Colonic mucosa (tissue), 4 donors: ENCODE measurements at regions not wholly inside any gene's neighbourhood (a gene's known extent, or its start where the extent isn't known, plus 50 kb on each side); places are given as distances from the start of the nearest gene placed in this dataset.

Source experiments
- DNase-seq: peaks from one replicate; pipeline ENCODE4 v3.0.0-alpha.2; 2020
- H3K27ac ChIP-seq: fragments of 200-600 bp; one replicate; pipeline ENCODE4 v1.8.0; 2021
- H3K27me3 ChIP-seq: fragments of 200-600 bp; one replicate; pipeline ENCODE4 v1.8.0; 2021
- H3K36me3 ChIP-seq: fragments of 200-600 bp; one replicate; pipeline ENCODE4 v1.8.0; 2021
- H3K4me1 ChIP-seq: fragments of 200-600 bp; one replicate; pipeline ENCODE4 v1.8.0; 2021; ENCODE audit warnings: mild to moderate bottlenecking
- H3K4me3 ChIP-seq: fragments of 200-600 bp; one replicate; pipeline ENCODE4 v1.8.0; 2021
- H3K9ac ChIP-seq, 2 donors: one replicate each; pipeline ENCODE4 v1.7.0; 2013; ENCODE audit warnings: control low read depth in 2 of 2, low read depth in 2 of 2, low read length in 2 of 2
- H3K9me3 ChIP-seq: fragments of 200-600 bp; one replicate; pipeline ENCODE4 v1.8.0; 2021
- CTCF ChIP-seq: fragments of 200-600 bp; IDR thresholded peaks from one replicate; pipeline ENCODE4 v1.8.0; 2022; ENCODE audit warnings: antibody characterized with exemption, mild to moderate bottlenecking
- intact Hi-C: fragments of 100-400 bp; cut with DNase I; formaldehyde crosslinking; loops from one replicate; pipeline ENCODE4 v1.14.1; 2022
- donor health status: healthy.
- donor health status: DM: no; HTN: no; CAD: no.
- donor health status: DM: no; HTN: no; CAD: no.

- H3K27ac ChIP-seq: no peak overlapping the region
- no peaks in the 10 kb centered on the region for H3K36me3 ChIP-seq
- intact Hi-C loops: no loop called here
- H3K4me3 ChIP-seq: no peak overlapping the region
- no peak for DNase-seq
- H3K9me3 ChIP-seq: no peaks in the 10 kb centered on the region
- H3K4me1 ChIP-seq: no peaks in the 10 kb centered on the region
- no peaks in the 10 kb centered on the region for H3K27me3 ChIP-seq
- no peak for TF ChIP-seq CTCF
- H3K9ac ChIP-seq: no peak overlapping the region
Observed at GRCh38 chr22:49255154-49255553, 572.5 kb downstream of the BRD1 start.

GRCh38 chr22:49253656-49254055 is 574.0 kb downstream of the BRD1 start:
- Histone ChIP-seq H3K27ac (no peak overlapping the region), H3K4me1 (no peaks in the 10 kb centered on the region), H3K36me3 (no peaks in the 10 kb centered on the region), H3K27me3 (no peaks in the 10 kb centered on the region), H3K4me3 (no peak overlapping the region), H3K9ac (no peak overlapping the region), H3K9me3 (no peaks in the 10 kb centered on the region)
- no peak for DNase-seq
- intact Hi-C loops: no loop called here
- TF ChIP-seq CTCF: no peak

- no peak for DNase-seq
- Histone ChIP-seq H3K4me3 (no peak overlapping the region), H3K4me1 (no peaks in the 10 kb centered on the region), H3K27ac (no peak overlapping the region), H3K36me3 (no peaks in the 10 kb centered on the region), H3K9me3 (no peaks in the 10 kb centered on the region), H3K9ac (no peak overlapping the region), H3K27me3 (no peaks in the 10 kb centered on the region)
- TF ChIP-seq CTCF: no peak
- intact Hi-C loops: no loop called here
Observed at GRCh38 chr22:49251371-49251770, 576.3 kb downstream of the BRD1 start.

GRCh38 chr22:49247194-49247924 is 580.3 kb downstream of the BRD1 start:
- DNase-seq: no peak
- Histone ChIP-seq H3K4me3 (no peak overlapping the region), H3K27ac (no peak overlapping the region), H3K9me3 (no peaks in the 10 kb centered on the region), H3K36me3 (no peaks in the 10 kb centered on the region), H3K4me1 (no peaks in the 10 kb centered on the region), H3K27me3 (no peaks in the 10 kb centered on the region), H3K9ac (no peak overlapping the region)
- no peak for TF ChIP-seq CTCF
- intact Hi-C loops: no loop called here

- Histone ChIP-seq H3K4me3 (no peak overlapping the region), H3K27ac (no peak overlapping the region), H3K27me3 (no peaks in the 10 kb centered on the region), H3K9ac (no peak overlapping the region), H3K4me1 (no peaks in the 10 kb centered on the region), H3K36me3 (no peaks in the 10 kb centered on the region), H3K9me3 (no peaks in the 10 kb centered on the region)
- no peak for DNase-seq
- no peak for TF ChIP-seq CTCF
- intact Hi-C loops: no loop called here
Observed at GRCh38 chr22:49244466-49245420, 582.9 kb downstream of the BRD1 start.
